Brain microvascular endothelial cell (primary cell): ENCODE measurements at regions not wholly inside any gene's neighbourhood (a gene's known extent, or its start where the extent isn't known, plus 50 kb on each side); places are given as distances from the start of the nearest gene placed in this dataset.

Source experiments
- DNase-seq: peaks from one replicate; pipeline ENCODE4 v3.0.0-alpha.2; 2020
- H3K27ac ChIP-seq: fragments of 250-450 bp; sonication (Bioruptor Pico); 2 replicates; pipeline ENCODE4 v1.5.1; 2020; ENCODE audit warnings: mild to moderate bottlenecking, moderate library complexity
- H3K27me3 ChIP-seq: fragments of 250-450 bp; sonication (Bioruptor Pico); replicated peaks from 2 replicates; pipeline ENCODE4 v1.5.1; 2020; ENCODE audit warnings: mild to moderate bottlenecking
- H3K36me3 ChIP-seq: fragments of 250-450 bp; sonication (Bioruptor Pico); replicated peaks from 2 replicates; pipeline ENCODE4 v1.5.1; 2020; ENCODE audit warnings: mild to moderate bottlenecking
- H3K4me3 ChIP-seq: 2 replicates; pipeline ENCODE4 v1.5.1; 2011; ENCODE audit warnings: low read depth, mild to moderate bottlenecking, control low read depth, low read length, moderate library complexity
- in situ Hi-C: cut with HindIII; loops from 2 replicates; pipeline ENCODE4 v1.10.0; 2017; ENCODE audit warnings: low sequenced_read_pairs, low pct_ligation_motif_present
- TF ChIP-seq, protein P1 (sequence below): IDR thresholded peaks from 2 replicates; pipeline ENCODE4 v1.5.1; 2011; ENCODE audit warnings: low read depth, mild to moderate bottlenecking, moderate library complexity, low read length, control low read depth, inconsistent platforms; ENCODE audit errors: missing control alignments

DNA sequence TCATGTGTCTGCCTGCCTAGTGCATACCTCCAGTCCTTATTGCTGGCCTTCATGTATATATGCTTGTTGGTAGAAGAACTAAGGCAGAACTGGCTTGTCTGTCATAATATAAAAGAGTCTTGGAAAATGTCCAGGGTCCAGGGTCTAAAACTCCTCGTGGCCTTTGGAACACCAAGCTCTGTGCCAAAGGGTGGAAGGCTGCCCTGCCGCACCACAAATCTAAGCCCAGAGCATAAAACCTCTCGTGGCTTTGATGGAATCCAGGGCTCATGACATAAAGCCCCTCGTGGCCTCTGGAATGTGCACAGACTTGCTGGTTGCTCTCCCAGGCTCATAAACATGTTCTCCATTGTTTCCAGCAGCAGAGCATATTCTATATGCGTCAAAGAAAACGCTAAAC is 107.9 kb downstream of the BBS10 start:
- no peak overlapping the region for H3K27ac ChIP-seq
- H3K36me3 ChIP-seq, result no peaks in the 10 kb centered on the region
- H3K4me3 ChIP-seq, result no peak overlapping the region
- DNase-seq, result no peak
- TF ChIP-seq, protein P1, sequence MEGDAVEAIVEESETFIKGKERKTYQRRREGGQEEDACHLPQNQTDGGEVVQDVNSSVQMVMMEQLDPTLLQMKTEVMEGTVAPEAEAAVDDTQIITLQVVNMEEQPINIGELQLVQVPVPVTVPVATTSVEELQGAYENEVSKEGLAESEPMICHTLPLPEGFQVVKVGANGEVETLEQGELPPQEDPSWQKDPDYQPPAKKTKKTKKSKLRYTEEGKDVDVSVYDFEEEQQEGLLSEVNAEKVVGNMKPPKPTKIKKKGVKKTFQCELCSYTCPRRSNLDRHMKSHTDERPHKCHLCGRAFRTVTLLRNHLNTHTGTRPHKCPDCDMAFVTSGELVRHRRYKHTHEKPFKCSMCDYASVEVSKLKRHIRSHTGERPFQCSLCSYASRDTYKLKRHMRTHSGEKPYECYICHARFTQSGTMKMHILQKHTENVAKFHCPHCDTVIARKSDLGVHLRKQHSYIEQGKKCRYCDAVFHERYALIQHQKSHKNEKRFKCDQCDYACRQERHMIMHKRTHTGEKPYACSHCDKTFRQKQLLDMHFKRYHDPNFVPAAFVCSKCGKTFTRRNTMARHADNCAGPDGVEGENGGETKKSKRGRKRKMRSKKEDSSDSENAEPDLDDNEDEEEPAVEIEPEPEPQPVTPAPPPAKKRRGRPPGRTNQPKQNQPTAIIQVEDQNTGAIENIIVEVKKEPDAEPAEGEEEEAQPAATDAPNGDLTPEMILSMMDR, result no peak
- in situ Hi-C loops, result no loop called here
- no peaks in the 10 kb centered on the region for H3K27me3 ChIP-seq

DNA sequence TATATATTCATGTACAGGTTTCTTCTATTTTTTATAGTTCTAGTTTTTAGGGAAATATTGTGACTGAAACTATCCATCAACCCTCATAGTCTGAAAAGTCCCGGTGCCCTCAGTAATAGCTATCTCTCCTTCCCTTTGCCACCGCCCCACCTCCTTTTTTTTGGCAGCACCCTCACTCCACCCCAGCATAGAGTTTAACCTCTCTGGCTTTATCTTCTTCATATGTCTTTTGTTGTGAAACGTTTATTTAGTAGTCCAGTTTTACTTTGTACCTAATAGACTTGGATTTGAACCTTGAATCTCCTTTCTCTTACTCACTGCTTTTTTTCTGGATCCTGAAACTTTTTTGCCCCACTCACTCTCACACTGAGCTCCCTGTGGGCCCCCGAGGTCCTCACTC is 109.5 kb downstream of the BBS10 start:
- TF ChIP-seq, protein P1, result no peak
- Histone ChIP-seq H3K27me3 (no peaks in the 10 kb centered on the region), H3K27ac (no peak overlapping the region), H3K36me3 (no peaks in the 10 kb centered on the region), H3K4me3 (no peak overlapping the region)
- DNase-seq, result no peak
- in situ Hi-C loops, result no loop called here

DNA sequence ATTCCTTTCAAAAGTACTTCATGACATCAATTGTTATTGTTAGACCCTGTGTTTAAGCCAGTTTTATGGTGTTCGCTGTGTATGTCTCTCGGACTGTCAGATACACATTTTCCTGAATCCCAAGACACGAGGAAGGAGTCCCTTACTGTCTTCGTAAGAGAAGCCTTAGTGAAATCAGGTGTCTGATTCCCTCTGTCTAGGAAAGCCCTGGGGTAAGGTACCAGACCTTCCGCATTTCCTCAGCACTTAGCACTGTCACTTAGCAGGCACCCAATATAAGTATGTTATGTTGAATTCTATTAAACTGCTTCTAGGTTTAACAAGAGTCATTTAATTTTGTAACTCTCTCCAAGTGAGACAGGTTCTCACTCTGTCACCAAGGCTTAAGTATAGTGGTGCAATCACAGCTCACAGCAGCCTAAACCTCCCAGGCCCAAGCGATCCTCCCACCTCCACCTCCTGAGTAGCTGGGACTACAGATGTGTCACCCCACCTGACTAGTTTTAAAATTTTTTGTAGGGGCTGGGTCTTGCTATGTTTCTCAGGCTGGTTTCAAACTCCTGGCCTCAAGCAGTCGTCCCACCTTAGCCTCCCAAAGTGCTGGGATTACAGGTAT is 111.0 kb downstream of the BBS10 start:
- in situ Hi-C loops, result no loop called here

DNA sequence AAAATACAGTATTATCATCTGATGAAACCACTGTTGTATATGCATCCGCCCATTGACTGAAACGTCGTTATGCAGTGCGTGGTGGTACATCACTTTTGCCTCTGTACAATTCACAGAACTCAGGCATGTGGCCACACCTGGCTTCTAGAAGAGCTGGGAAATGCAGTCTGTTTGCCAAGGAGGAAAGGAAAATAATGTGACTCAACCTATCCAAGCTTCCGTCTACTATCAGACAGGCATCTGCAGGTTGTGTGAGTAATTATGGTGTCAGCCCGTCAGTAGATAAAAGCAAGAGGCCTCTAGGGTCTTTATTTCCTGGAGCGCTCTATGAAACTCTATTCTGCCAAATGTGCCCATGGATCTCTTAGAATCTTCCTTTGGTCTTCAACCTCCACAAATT is 111.6 kb downstream of the BBS10 start:
- TF ChIP-seq, protein P1, result no peak
- no peaks in the 10 kb centered on the region for H3K27me3 ChIP-seq
- no peaks in the 10 kb centered on the region for H3K36me3 ChIP-seq
- DNase-seq, result peak; percentile 73
- no peak overlapping the region for H3K4me3 ChIP-seq
- H3K27ac ChIP-seq, result no peak overlapping the region
- in situ Hi-C loops, result no loop called here

More for the DNA sequence above, 111.0 kb downstream of the BBS10 start:
- H3K4me3 ChIP-seq, result no peak overlapping the region
- H3K36me3 ChIP-seq, result no peaks in the 10 kb centered on the region
- no peak for DNase-seq
- no peak overlapping the region for H3K27ac ChIP-seq
- TF ChIP-seq, protein P1, result no peak
- no peaks in the 10 kb centered on the region for H3K27me3 ChIP-seq

DNA sequence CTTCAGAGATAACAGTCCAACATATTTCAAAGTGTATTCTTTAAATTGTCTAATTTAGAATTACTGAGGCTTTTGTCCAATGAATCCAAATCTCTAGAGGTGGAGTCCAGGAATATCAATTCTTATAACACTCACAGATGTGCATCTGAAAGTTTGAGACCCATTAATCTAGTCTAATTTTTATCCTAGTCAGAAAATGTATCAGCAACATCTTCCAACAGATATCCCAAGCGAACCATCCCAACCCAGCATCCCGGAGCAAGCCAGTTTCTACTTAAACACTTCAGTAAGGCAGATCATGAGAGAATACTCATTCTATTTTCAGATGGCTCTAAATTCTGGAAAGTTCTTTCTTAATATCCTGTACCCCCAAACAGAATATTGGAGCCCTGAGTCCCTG is 113.5 kb downstream of the BBS10 start:
- no peak for DNase-seq
- Histone ChIP-seq H3K4me3 (no peak overlapping the region), H3K27me3 (no peaks in the 10 kb centered on the region), H3K36me3 (no peaks in the 10 kb centered on the region), H3K27ac (no peak overlapping the region)
- TF ChIP-seq, protein P1, result no peak
- in situ Hi-C loops, result no loop called here

DNA sequence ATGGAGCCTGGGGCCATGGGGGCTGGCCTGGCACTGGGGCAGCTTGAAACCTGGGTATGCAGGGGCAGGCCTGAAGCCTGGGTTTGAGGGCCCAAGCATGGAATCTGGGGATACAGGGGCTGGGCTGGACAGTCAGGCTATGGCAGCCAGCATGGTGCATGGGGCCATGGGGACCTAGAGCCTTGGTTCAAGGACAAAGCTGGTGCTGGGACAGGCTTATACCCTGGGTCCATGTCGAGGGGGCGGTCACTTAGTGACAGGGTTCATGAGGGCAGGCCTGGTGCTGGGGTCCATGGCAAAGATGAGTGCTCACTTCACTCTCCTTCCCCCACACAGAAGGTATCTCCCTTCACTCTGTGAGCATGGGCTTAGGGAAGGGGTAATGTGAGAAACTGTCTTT is 116.2 kb downstream of the BBS10 start:
- no peaks in the 10 kb centered on the region for H3K27me3 ChIP-seq
- H3K27ac ChIP-seq, result no peak overlapping the region
- in situ Hi-C loops, result no loop called here
- DNase-seq, result no peak
- H3K4me3 ChIP-seq, result no peak overlapping the region
- H3K36me3 ChIP-seq, result no peaks in the 10 kb centered on the region
- TF ChIP-seq, protein P1, result no peak
